NT2/D1 (cell line): ENCODE measurements at regions not wholly inside any gene's neighbourhood (a gene's known extent, or its start where the extent isn't known, plus 50 kb on each side); places are given as distances from the start of the nearest gene placed in this dataset.

Source experiments
- DNase-seq: peaks from one replicate; pipeline ENCODE4 v3.0.0-alpha.2; 2011; ENCODE audit warnings: low read depth, low spot score
- H3K27me3 ChIP-seq: 2 replicates; pipeline ENCODE4 v1.6.0; 2011; ENCODE audit warnings: mild to moderate bottlenecking; ENCODE audit not compliant: insufficient read length, insufficient read depth
- H3K36me3 ChIP-seq: 2 replicates; pipeline ENCODE4 v1.6.1; 2011; ENCODE audit warnings: mild to moderate bottlenecking, low read length, mixed read lengths; ENCODE audit not compliant: insufficient read depth, insufficient read length
- H3K4me1 ChIP-seq: 2 replicates; pipeline ENCODE4 v1.5.1; 2011; ENCODE audit not compliant: insufficient read depth, insufficient read length
- H3K4me3 ChIP-seq: 2 replicates; pipeline ENCODE4 v1.5.1; 2011; ENCODE audit warnings: low read depth; ENCODE audit not compliant: insufficient read length
- H3K9ac ChIP-seq: 2 replicates; pipeline ENCODE4 v1.6.0; 2011; ENCODE audit warnings: low read depth; ENCODE audit not compliant: insufficient read length
- H3K9me3 ChIP-seq: 2 replicates; pipeline ENCODE4 v1.5.1; 2011; ENCODE audit warnings: mild to moderate bottlenecking, low read length; ENCODE audit not compliant: insufficient read depth
- SUZ12 ChIP-seq: IDR thresholded peaks from 2 replicates; pipeline ENCODE4 v1.6.1; 2011; ENCODE audit not compliant: insufficient read length, insufficient read depth; ENCODE audit errors: extremely low read depth
- YY1 ChIP-seq: IDR thresholded peaks from 2 replicates; pipeline ENCODE4 v1.6.1; 2011; ENCODE audit not compliant: insufficient read length, insufficient read depth
- ZNF274 ChIP-seq: IDR thresholded peaks from 2 replicates; pipeline ENCODE4 v1.6.1; 2011; ENCODE audit warnings: mild to moderate bottlenecking, low read depth, low read length

DNA sequence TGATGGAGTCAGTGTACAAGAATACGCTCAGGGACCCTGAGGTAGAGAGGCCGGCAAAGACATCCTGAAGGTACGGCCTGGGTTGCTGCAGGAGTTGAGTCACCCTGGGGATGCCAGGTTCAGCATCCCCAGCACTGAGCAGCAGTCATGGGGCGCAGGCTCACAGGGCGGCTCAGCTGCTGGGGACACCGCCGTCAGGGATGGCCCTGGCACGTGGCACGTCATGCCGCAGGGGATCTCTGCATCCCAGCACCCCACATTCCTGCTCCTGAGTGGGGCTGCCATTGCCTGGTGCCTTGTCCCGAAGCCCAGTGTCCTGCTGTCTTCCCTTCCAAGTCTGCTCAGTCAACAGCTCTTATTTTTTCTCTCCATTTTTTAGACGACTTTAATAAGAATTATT lies 168.7 kb upstream of the NTM start:
- TF ChIP-seq ZNF274: no peak
- TF ChIP-seq YY1: no peak
- no peak for TF ChIP-seq SUZ12
- Histone ChIP-seq H3K9me3 (no peaks in the 10 kb centered on the region), H3K27me3 (no peaks in the 10 kb centered on the region)

DNA sequence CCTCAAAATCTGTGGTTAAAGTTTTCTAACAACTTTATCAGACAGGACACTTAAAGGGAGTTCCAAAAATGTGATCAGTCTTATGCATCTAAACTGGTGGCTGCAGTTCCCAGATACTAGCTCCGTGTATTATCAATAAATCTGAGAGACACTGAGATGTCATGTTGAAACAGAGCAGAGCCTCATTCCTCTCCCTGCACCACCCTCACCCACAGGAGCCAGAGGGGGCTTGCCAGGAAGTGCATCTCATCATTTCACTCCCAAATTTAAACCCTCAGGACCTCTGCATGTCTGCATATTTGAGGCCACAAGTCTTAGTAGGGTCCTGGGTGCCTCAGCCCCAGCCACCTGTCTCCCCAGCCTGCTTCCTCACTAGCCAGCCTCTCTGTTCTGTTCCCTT lies 167.4 kb upstream of the NTM start:
- no peak for DNase-seq
- Histone ChIP-seq H3K27me3 (no peaks in the 10 kb centered on the region), H3K4me1 (peaks cover 4% of the 10 kb centered on the region), H3K4me3 (no peak overlapping the region), H3K36me3 (no peaks in the 10 kb centered on the region), H3K9me3 (no peaks in the 10 kb centered on the region), H3K9ac (no peak overlapping the region)
- TF ChIP-seq ZNF274: no peak
- no peak for TF ChIP-seq YY1
- TF ChIP-seq SUZ12: no peak

More for the DNA sequence above, 168.7 kb upstream of the NTM start:
- H3K4me3 ChIP-seq: no peak overlapping the region
- no peaks in the 10 kb centered on the region for H3K36me3 ChIP-seq
- H3K9ac ChIP-seq: no peak overlapping the region
- peaks cover 4% of the 10 kb centered on the region for H3K4me1 ChIP-seq
- no peak for DNase-seq

GRCh38 chr11:131204282-131204681 lies 166.1 kb upstream of the NTM start:
- no peak for TF ChIP-seq ZNF274
- no peak for TF ChIP-seq SUZ12
- no peak for TF ChIP-seq YY1
- no peak for DNase-seq
- no peaks in the 10 kb centered on the region for H3K27me3 ChIP-seq

GRCh38 chr11:131204765-131205380 lies 165.5 kb upstream of the NTM start:
- Histone ChIP-seq H3K36me3 (no peaks in the 10 kb centered on the region), H3K9ac (no peak overlapping the region), H3K4me3 (no peak overlapping the region), H3K27me3 (no peaks in the 10 kb centered on the region), H3K4me1 (no peaks in the 10 kb centered on the region), H3K9me3 (no peaks in the 10 kb centered on the region)
- DNase-seq: no peak
- TF ChIP-seq ZNF274 (no peak), YY1 (no peak), SUZ12 (no peak)

More at GRCh38 chr11:131204282-131204681, 166.1 kb upstream of the NTM start:
- H3K4me1 ChIP-seq: no peaks in the 10 kb centered on the region
- H3K36me3 ChIP-seq: no peaks in the 10 kb centered on the region
- no peak overlapping the region for H3K9ac ChIP-seq
- no peaks in the 10 kb centered on the region for H3K9me3 ChIP-seq
- no peak overlapping the region for H3K4me3 ChIP-seq

- DNase-seq: no peak
- TF ChIP-seq YY1 (no peak), SUZ12 (no peak), ZNF274 (no peak)
- no peaks in the 10 kb centered on the region for H3K4me1 ChIP-seq
- H3K9ac ChIP-seq: no peak overlapping the region
- no peak overlapping the region for H3K4me3 ChIP-seq
- H3K9me3 ChIP-seq: no peaks in the 10 kb centered on the region
- no peaks in the 10 kb centered on the region for H3K36me3 ChIP-seq
- no peaks in the 10 kb centered on the region for H3K27me3 ChIP-seq
Measured at GRCh38 chr11:131206671-131207070, 163.7 kb upstream of the NTM start.

DNA sequence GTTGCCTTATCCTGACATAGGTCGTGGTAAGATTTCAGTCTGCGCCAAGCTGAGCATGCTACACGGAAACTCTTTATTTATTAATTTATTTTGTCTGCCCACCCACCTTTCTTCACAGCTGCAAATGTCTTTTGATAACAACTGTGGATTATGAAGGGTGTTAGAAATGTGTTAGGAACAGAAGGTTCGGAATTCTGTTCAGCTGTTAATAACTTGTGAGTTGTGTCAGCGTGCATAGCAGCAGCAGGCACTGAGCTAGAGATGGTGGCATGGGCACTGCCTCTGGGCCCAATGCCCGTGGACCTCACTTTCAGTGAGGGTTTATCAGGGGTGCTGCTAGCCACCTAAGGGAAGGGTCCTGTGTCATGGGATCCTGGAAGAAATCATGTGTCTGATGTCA lies 162.5 kb upstream of the NTM start:
- Histone ChIP-seq H3K9me3 (no peaks in the 10 kb centered on the region), H3K27me3 (no peaks in the 10 kb centered on the region), H3K36me3 (no peaks in the 10 kb centered on the region), H3K4me1 (no peaks in the 10 kb centered on the region), H3K4me3 (no peak overlapping the region), H3K9ac (no peak overlapping the region)
- no peak for DNase-seq
- TF ChIP-seq ZNF274 (no peak), YY1 (no peak), SUZ12 (no peak)

- no peaks in the 10 kb centered on the region for H3K27me3 ChIP-seq
- TF ChIP-seq ZNF274 (no peak), YY1 (no peak)
- no peaks in the 10 kb centered on the region for H3K36me3 ChIP-seq
- H3K4me3 ChIP-seq: no peak overlapping the region
- no peak overlapping the region for H3K9ac ChIP-seq
- H3K4me1 ChIP-seq: no peaks in the 10 kb centered on the region
- no peaks in the 10 kb centered on the region for H3K9me3 ChIP-seq
- peak; percentile 32 for DNase-seq
Measured at GRCh38 chr11:131217313-131218310, 152.8 kb upstream of the NTM start.
